ENCODE measurements at regions not wholly inside any gene's neighbourhood (a gene's known extent, or its start where the extent isn't known, plus 50 kb on each side); places are given as distances from the start of the nearest gene placed in this dataset.

- DNase-seq = no peak
Observed at GRCh38 chr18:64566456-64566855, 417.6 kb upstream of the LINC00305 start.

DNA sequence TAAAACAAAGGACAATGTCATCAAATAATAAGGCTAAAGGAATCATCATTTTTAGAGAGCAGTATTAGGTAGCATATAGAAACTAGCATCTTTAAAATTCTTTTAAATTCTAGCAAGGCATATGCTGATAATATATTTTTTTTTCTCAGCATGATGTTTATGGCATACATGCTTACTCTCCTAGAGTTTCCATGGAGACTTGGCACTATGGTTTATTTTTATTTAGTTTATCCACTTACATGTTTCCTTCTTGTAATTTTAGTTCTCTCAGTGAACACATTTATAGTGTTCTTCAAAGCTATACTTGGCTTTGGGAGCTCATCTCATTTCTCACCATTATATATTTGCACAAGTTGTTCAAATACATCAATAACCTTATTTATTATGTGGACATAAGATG, 413.8 kb upstream of the LINC00305 start:
- DNase-seq = no peak

DNA sequence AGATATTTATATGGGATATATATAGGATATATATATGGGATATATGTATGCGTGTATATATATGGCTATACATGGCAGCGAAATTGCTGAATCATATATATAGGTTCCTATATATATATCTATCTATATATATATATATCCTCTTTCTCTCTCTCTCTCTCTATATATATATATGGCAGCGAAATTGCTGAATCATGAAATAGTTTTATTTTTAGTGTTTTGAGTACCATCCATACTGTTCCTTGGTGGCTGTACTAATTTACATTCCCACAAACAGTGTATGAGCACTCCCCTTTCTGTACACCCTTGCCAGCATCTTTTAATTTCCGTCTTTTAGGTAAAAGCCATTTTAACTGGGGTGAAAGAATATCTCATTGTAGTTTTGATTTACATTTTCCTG, 397.6 kb upstream of the LINC00305 start:
- no peak for DNase-seq

DNA sequence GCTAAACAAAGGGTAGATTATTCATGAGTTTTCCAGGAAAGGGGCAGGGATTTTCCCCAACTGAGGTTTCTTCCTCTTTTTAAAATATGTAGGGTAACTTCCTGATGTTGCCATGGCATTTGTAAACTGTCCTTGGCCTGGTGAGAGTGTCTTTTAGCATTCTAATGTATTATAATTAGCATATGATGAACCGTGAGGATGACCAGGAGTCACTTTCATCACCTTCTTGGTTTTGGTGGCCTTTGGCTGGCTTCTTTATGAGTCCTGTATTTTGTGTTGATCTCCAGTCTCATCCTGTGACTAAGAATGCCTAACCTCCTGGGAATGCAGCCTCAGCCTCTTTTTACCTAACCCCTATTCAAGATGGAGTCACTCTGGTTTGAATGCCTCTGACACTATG, 391.0 kb upstream of the LINC00305 start:
- DNase-seq = no peak

- DNase-seq = no peak
Observed at GRCh38 chr18:64528646-64529045, 379.8 kb upstream of the LINC00305 start.

DNA sequence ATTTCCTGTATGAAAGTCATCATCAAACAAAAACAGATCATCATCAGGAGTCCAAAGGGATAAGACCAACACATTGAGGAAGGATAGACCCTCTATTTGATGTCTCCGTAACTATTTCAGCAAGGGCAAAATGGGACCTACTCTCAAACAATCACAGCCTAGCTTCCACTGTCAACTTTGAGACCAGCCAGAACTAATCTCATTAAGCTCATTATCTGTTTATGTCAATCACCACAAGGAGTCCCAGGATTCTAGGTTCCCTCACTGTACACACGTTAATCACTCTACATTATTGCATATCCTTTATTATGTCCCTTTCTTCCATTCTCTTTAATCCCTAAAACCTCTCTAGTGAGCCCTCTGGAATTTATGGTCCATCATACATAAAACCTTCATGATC, 370.3 kb upstream of the LINC00305 start:
- DNase-seq = no peak

- no peak for DNase-seq
Observed at GRCh38 chr18:64518191-64518590, 369.3 kb upstream of the LINC00305 start.

- DNase-seq = no peak
Observed at GRCh38 chr18:64513401-64513800, 364.5 kb upstream of the LINC00305 start.

- no peak for DNase-seq
Observed at GRCh38 chr18:64490207-64490606, 341.3 kb upstream of the LINC00305 start.

DNA sequence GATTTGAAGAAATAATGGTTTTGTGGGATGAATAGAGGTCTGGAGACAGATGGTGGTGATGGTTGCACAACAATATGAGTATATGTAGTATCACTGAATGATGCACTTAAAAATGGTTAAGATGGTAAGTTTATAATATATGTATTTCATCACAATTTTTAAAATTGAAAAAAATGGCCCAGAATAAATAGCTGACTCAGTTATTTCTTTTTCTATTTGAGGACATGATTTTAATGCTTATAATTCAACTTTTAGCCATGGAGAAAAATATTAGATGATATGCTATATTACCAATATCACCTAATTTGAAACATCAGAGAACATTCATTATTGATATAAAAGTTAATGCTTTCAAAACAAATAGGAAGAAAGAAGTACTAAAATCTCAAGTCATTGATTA, 339.8 kb upstream of the LINC00305 start:
- DNase-seq = no peak

GRCh38 chr18:64474773-64475172, 325.9 kb upstream of the LINC00305 start:
- DNase-seq = no peak

GRCh38 chr18:64474255-64474654, 325.4 kb upstream of the LINC00305 start:
- no peak for DNase-seq

DNA sequence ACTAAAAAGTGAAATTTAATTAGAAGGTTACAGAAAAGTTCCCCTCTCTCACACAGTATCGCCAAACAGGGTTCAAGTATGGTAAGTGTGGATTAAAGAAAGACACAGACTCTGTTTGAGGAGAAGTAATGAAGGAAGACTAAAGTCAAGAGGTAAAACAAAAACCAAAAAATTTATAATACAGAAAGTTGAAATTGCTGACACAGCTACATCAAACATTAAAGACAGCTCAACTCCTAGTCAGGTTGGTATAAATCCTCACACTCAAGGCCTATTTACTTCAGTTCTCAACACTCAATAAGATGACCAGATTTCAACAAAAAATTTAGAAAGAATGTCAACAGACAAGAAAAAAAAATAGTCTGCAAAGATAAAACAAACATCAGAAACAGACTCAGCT, 300.5 kb upstream of the LINC00305 start:
- no peak for DNase-seq

DNA sequence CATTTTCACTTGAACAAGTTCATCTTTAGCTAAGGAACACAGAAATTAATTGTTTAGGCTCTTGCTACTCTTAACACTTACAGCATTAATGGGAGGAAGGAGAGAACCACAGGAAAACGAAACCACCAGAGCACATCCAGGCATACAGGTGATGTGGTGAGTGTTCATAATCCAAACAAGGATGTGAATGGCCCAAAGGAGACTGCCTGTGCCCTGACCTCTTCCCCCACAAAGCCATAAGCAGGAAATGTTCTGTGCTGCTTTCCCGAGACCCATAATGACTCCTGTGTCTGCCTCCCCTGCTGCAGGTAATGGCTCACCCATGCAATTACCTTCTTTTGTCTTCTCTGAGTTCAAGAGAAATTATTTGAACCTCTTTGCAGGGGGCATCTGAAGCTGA, 295.9 kb upstream of the LINC00305 start:
- DNase-seq = no peak

DNA sequence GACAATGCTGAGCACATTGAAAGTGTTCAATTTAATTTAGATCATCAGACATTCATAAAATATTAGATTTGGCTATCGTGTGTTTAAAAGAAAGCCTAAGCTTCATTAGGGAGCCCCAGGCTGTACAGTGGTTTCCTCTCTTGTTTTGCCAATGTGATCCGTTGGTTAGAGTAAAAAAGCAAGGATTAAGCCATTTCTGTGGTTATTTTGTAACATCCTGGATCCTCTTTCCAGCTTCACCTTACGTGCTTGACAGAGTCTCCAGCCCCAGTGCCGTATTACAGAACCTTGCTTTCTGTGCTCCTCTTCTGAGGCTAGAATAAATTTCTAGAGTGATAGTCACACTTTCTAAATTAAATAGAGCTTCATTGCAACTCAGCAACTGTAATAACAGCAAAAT, 289.3 kb upstream of the LINC00305 start:
- no peak for DNase-seq

- DNase-seq = no peak
Observed at GRCh38 chr18:64436111-64436510, 287.2 kb upstream of the LINC00305 start.

DNA sequence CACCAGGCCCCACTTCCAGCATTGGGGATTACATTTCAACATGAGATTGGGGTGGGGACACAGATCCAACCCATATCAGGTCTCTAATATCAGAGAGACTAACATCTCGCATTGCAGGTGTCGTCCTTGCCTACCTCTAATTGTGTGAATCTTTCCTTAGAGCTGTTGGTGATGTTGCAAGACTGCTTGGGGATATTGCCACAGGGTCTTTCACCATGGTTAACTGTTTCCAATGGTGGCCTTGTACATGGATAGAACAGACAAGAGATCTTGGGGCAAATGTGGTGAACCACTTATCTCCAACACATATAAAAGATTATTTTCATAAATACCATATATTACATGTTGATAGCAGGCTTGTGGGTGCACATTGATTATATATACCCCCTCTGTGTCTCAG, 270.3 kb upstream of the LINC00305 start:
- no peak for DNase-seq

GRCh38 chr18:64416990-64417389, 268.1 kb upstream of the LINC00305 start:
- no peak for DNase-seq

DNA sequence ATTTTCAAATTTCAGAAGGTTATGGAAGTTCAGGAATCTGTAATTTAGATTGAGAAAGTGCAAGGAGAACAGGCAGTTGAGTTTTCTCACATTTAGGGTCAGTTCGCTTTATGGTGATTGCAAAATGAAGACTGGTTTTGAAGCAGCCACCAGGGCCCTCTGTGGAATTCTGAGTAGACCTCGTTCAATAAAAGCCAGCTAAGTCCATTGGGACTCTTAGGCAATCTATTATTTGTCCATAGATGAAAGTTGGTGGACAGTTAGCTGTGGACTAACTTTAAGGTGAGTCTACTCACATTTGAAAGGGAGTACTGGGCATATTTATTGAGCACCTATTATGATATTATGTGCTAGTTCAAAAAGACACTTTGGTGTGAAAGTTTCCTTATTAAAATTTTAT, 266.3 kb upstream of the LINC00305 start:
- DNase-seq = no peak

DNA sequence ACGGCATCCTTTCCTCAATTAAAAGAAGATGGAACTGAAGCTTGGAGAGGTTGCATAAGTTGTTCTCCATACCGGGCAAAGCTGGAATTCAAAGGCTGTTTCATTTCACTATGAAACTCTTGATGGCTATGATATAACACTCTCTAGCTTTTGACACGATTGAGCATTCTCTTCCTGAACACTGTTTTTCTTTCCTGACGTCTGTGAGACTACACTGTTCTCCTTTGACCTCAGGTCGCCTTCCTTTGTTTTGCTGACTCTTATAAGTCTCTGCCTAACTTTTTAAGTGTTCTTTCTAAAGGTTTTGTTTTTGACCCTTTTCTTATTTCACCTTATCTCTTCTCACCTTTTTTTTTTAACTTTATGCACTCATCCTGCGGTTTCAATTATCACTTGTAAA, 261.8 kb upstream of the LINC00305 start:
- DNase-seq = no peak

GRCh38 chr18:64409511-64409910, 260.6 kb upstream of the LINC00305 start:
- no peak for DNase-seq

DNA sequence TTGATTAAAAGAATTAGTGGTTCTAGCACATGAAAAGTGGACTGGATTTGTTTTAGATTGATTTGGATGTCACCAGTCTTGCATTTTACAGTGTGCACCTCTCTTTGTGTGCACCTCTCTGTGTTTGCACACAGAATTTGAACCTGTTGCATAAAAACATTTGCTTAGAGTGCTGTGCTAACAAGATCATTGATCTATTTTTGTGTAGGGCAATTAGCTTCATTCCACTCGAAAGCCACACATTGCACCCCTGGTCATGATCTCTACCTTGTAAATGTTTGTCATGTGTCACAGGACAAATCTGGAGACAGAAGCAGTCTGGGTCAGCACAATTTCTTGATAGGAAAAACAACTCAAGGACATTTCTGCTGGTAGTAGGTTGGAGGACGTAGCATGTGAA, 258.7 kb upstream of the LINC00305 start:
- no peak for DNase-seq

GRCh38 chr18:64405161-64405560, 256.3 kb upstream of the LINC00305 start:
- no peak for DNase-seq

DNA sequence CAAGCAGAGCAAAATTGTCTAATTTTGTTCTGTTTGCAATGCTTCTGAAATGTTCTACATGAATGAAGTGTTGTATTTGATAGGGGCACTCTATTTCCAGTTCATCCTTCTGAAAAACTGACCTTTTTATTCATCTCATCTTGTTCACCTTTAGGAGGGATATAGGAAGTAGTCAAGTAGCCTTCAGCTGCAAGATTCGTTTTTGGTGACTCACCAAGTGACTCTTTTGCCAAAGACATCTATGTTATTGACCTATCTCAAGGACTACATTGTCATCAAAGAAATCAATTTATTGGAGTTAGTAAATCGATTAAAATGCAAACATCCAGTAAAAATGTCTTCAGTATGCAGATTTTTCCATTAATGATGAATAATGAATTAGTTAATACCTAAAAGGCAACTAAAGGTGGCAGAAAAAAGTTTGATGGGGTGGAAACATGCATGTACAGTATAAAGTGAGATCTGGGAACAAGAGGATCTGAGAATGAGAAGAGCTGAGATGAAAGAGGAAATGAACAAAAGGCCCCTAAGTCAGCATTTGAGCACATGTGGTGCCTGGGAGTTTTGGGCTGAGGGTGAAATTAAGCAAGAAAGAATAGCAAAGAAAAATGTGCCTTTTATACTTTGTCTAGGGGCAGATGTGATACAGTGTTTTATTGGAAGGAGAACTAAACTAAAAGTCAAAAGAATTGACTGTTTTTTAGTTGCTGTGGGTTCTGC, 255.1 kb upstream of the LINC00305 start:
- DNase-seq = no peak

- DNase-seq = no peak
Observed at GRCh38 chr18:64402636-64403035, 253.7 kb upstream of the LINC00305 start.
